BLaER1 treated with 17β-estradiol and CSF1 and Interleukin-3, amounts not matched to agents 10 nM and 100 nM (cell line): ENCODE measurements at regions not wholly inside any gene's neighbourhood (a gene's known extent, or its start where the extent isn't known, plus 50 kb on each side); places are given as distances from the start of the nearest gene placed in this dataset.

ENCODE experiments used
- H3K27ac ChIP-seq, 11 experiments: shearing (Covaris generic); formaldehyde crosslinking; 2 replicates each; pipeline ENCODE4 v1.8.1; 2022
- H3K27me3 ChIP-seq, 11 experiments: shearing (Covaris generic); formaldehyde crosslinking; 2 replicates each; pipeline ENCODE4 v1.8.1; 2022
- H3K36me3 ChIP-seq, 11 experiments: shearing (Covaris generic); formaldehyde crosslinking; 2 replicates each; pipeline ENCODE4 v1.8.1; 2022
- H3K4me1 ChIP-seq, 10 experiments: shearing (Covaris generic); formaldehyde crosslinking; 2 replicates each; pipeline ENCODE4 v1.8.1; 2022
- H3K4me2 ChIP-seq, 11 experiments: shearing (Covaris generic); formaldehyde crosslinking; 2 replicates each; pipeline ENCODE4 v1.8.1; 2022
- H3K4me3 ChIP-seq, 10 experiments: shearing (Covaris generic); formaldehyde crosslinking; 2 replicates each; pipeline ENCODE4 v1.8.1; 2022
- H3K9ac ChIP-seq, 11 experiments: shearing (Covaris generic); formaldehyde crosslinking; 2 replicates each; pipeline ENCODE4 v1.8.1; 2022
- H3K9me3 ChIP-seq, 11 experiments: shearing (Covaris generic); formaldehyde crosslinking; replicated peaks in 1 of 11; 2 replicates each; pipeline ENCODE4 v1.8.1; 2022
- H4K20me1 ChIP-seq, 11 experiments: shearing (Covaris generic); formaldehyde crosslinking; 2 replicates each; pipeline ENCODE4 v1.8.1; 2022
- Cebpa-rat ChIP-seq, 11 experiments: shearing (Covaris generic); IDR thresholded peaks; 2 replicates each; pipeline ENCODE4 v1.8.1; 2022

DNA sequence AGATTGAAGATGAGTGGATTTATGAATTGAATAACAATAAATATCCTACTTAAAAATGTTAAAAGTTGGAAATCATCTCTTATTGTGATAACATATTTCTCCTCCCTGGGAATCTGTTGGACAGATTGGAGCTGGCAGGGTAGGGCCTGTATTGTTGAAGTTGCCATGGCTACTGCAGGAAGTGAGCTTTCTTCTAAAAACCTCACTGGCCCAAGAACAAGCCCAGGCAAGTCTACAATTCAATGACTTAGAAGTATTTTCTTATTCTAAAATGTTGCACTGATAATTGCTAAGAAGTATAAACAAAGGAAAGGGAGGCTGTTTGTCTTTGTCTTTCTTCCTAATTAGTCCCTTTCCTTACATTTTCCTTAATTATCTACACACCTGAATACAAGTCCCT, 112.1 kb downstream of the DLEU7 start:
- peaks cover 22 to 31% (median 26%) of the 10 kb centered on the region in 11 experiments for H3K9me3 ChIP-seq
- peaks cover 5 to 21% (median 14%) of the 10 kb centered on the region in 10 experiments; a peak in 19 of 20 replicates for H3K4me1 ChIP-seq
- TF ChIP-seq Cebpa-rat (IDR thresholded peaks at IDR 0.05): no peak
- H3K4me3 ChIP-seq: no peak overlapping the region
- 0 out of 22 replicates have a peak, but pooled peaks cover 0 to 6% (median 0%) of the 10 kb centered on the region in 11 experiments for H3K36me3 ChIP-seq
- no peaks in the 10 kb centered on the region for H4K20me1 ChIP-seq
- no peak overlapping the region for H3K9ac ChIP-seq
- no peaks in the 10 kb centered on the region for H3K27me3 ChIP-seq
- peak overlapping the region in 5 of 11 experiments; percentile 6 to 40 (median 20); a peak in 5 of 22 replicates for H3K27ac ChIP-seq
- peak overlapping the region in 2 of 11 experiments; percentile 0 to 25; a peak in 2 of 22 replicates for H3K4me2 ChIP-seq

DNA sequence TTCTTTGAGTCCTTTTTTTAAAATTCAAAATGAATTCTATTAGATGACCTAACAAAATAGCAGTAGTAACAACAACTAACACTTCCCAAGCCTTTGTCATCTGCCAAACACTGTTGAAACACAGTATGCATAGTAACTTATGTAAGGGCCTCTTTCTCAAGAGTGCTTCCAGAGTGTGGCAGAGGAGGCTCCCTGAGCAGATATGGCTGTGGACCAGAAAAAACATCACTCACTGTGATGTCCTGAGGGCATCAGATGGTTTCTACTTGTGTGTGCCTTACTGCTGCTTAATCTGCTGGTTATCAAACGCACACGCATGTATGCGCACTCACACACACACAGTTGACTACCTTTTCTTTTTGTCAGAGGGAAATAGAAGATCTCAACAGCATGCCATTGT, 110.8 kb downstream of the DLEU7 start:
- Histone ChIP-seq H3K27ac (no peak overlapping the region), H3K9ac (no peak overlapping the region), H3K36me3 (0 out of 22 replicates have a peak, but pooled peaks cover 0 to 6% (median 0%) of the 10 kb centered on the region in 11 experiments), H3K4me1 (peaks cover 0 to 8% (median 3%) of the 10 kb centered on the region in 10 experiments; a peak in 9 of 20 replicates), H4K20me1 (no peaks in the 10 kb centered on the region), H3K27me3 (no peaks in the 10 kb centered on the region), H3K4me2 (no peak overlapping the region), H3K4me3 (no peak overlapping the region), H3K9me3 (peaks cover 22 to 31% (median 26%) of the 10 kb centered on the region in 11 experiments)
- TF ChIP-seq Cebpa-rat (IDR thresholded peaks at IDR 0.05): no peak

DNA sequence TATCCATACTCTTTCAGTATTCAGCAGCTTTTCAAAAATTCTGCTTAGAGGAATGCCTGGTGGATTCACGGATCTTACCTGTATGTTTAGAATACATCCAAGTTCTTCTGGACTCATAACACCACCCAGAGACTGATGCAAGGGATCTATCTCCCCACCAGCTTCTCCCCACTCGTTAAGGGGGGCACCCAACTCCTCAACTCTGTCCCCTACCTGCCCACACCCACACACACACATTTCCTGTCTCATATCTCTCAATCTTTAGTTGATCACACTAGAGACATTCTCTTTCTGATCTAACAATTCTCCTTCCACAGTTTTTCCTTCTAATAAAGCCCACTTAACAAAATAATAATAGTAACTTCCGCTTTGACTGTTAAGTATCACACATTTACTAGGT, 110.1 kb downstream of the DLEU7 start:
- Histone ChIP-seq H4K20me1 (no peaks in the 10 kb centered on the region), H3K4me1 (peaks cover 0 to 8% (median 0%) of the 10 kb centered on the region in 10 experiments; a peak in 3 of 20 replicates), H3K27ac (no peak overlapping the region), H3K4me2 (no peak overlapping the region), H3K9ac (no peak overlapping the region), H3K27me3 (no peaks in the 10 kb centered on the region), H3K4me3 (no peak overlapping the region), H3K9me3 (peaks cover 22 to 31% (median 26%) of the 10 kb centered on the region in 11 experiments), H3K36me3 (0 out of 22 replicates have a peak, but pooled peaks cover 0 to 6% (median 0%) of the 10 kb centered on the region in 11 experiments)
- TF ChIP-seq Cebpa-rat (IDR thresholded peaks at IDR 0.05): no peak

DNA sequence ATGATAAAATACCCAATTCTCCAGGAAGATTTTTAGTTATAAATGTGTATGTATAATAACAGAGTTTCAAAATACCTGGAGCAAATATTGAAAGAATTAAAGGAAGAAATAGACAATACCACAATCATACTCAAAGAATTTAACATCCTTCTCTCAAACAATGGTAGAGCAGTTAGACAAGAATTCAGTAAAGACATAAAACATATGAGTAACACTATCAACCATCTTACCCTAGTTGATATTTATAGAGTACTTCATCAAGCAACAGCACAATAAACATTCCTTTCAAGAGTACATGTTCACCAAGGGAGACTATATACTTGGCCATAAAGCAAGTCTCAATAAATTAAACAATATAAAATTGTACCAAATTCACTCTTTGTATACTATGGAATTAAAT, 108.4 kb downstream of the DLEU7 start:
- H4K20me1 ChIP-seq: no peaks in the 10 kb centered on the region
- H3K4me1 ChIP-seq: peaks cover 0 to 8% (median 0%) of the 10 kb centered on the region in 10 experiments; a peak in 3 of 20 replicates
- no peak overlapping the region for H3K27ac ChIP-seq
- H3K9ac ChIP-seq: no peak overlapping the region
- H3K4me3 ChIP-seq: no peak overlapping the region
- 0 out of 22 replicates have a peak, but pooled peaks cover 0 to 6% (median 0%) of the 10 kb centered on the region in 11 experiments for H3K36me3 ChIP-seq
- TF ChIP-seq Cebpa-rat (IDR thresholded peaks at IDR 0.05): no peak
- no peaks in the 10 kb centered on the region for H3K27me3 ChIP-seq
- H3K4me2 ChIP-seq: no peak overlapping the region
- peaks cover 12 to 15% (median 14%) of the 10 kb centered on the region in 11 experiments for H3K9me3 ChIP-seq

DNA sequence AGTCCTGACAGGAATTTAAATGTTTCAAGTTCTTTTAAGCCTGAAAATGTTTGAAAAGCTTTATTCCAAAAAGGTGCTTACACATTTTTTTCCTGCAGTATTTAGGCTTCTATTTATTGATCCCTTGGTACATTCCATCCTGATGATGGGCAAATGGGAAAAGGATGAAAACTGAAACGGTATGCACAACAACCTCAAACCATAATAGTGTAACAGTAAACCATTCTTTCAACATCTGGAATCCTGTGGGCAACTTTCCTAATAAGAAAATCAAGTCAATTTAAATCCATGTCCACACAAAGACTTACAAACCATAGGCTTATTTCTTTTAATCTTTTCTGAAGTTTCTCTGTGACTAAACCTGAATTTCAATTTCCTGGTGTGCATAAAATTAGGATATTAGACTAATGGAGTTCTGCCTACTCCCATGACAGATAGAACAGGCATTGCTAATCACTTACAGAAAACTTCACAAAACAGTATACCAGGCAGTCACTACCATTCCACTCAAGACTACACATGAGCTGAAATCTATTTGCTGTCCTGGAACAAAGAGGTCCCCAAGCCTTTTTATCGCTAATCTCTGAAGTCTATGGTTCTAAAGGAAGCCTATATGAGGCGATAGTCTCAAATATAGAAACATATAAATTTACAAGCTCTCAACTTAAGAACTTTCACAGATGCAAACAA, 103.3 kb downstream of the DLEU7 start:
- H3K4me3 ChIP-seq: no peak overlapping the region
- no peak overlapping the region for H3K27ac ChIP-seq
- peaks cover 8 to 12% (median 9%) of the 10 kb centered on the region in 11 experiments; a peak in 17 of 22 replicates for H3K9me3 ChIP-seq
- TF ChIP-seq Cebpa-rat (IDR thresholded peaks at IDR 0.05): no peak
- H3K27me3 ChIP-seq: no peaks in the 10 kb centered on the region
- H3K36me3 ChIP-seq: no peaks in the 10 kb centered on the region
- peaks cover 0 to 4% (median 0%) of the 10 kb centered on the region in 10 experiments; a peak in 1 of 20 replicates for H3K4me1 ChIP-seq
- H3K9ac ChIP-seq: no peak overlapping the region
- no peak overlapping the region for H3K4me2 ChIP-seq
- no peaks in the 10 kb centered on the region for H4K20me1 ChIP-seq

DNA sequence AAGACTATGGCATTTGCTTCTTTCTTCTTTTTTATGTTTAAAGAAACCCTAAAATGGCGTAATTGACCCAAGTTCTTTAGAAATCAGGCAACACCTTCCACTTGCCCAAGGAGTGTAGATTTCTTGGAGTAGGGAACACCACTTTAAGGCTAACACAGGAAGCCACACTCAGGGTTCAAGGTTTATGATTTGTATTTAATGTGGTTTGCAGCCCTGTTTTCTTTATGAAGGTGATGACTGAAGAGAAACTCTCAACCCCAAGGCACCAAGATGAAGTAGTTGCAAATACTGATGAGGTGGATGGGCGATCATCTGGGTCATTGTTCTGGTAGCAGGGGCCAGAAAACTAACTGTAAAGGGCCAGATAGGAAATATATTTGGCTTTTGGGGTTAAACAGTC, 101.1 kb downstream of the DLEU7 start:
- Histone ChIP-seq H4K20me1 (no peaks in the 10 kb centered on the region), H3K9ac (no peak overlapping the region), H3K4me3 (no peak overlapping the region), H3K4me1 (peaks cover 0 to 4% (median 0%) of the 10 kb centered on the region in 10 experiments; a peak in 1 of 20 replicates), H3K27me3 (no peaks in the 10 kb centered on the region), H3K9me3 (peaks cover 8 to 12% (median 9%) of the 10 kb centered on the region in 11 experiments; a peak in 17 of 22 replicates), H3K27ac (no peak overlapping the region), H3K4me2 (0 out of 22 replicates have a peak overlapping the region, but pooled peaks of 3 of the 11 experiments have one; percentile 12 to 17 (median 12)), H3K36me3 (no peaks in the 10 kb centered on the region)
- no peak for TF ChIP-seq Cebpa-rat (IDR thresholded peaks at IDR 0.05)

DNA sequence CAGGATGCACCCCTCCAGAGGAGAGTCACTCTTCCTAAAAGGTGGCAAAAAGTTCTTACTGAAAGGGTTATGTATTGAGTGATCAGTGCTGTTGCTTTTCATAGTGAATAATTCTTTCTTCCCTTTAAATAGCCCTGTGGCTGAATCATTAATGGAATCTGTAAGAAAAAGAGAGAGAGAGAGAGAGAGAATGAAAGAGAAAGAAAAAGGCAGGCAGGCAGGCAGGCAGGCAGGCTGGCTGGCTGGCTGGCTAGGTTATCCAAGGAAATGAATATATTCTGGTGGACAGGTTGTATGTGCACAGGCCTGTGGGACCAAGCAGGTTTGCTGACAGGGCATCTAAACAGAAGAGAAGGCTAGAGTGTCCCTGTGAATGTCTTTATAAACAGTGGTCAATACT, 100.5 kb downstream of the DLEU7 start:
- Histone ChIP-seq H3K9ac (no peak overlapping the region), H3K36me3 (no peaks in the 10 kb centered on the region), H3K4me3 (no peak overlapping the region), H3K27ac (no peak overlapping the region), H3K4me1 (peaks cover 0 to 4% (median 0%) of the 10 kb centered on the region in 10 experiments; a peak in 1 of 20 replicates), H3K4me2 (0 out of 22 replicates have a peak overlapping the region, but pooled peaks of 1 of the 11 experiments have one; percentile 12), H3K27me3 (no peaks in the 10 kb centered on the region), H3K9me3 (peaks cover 8 to 12% (median 9%) of the 10 kb centered on the region in 11 experiments; a peak in 17 of 22 replicates), H4K20me1 (no peaks in the 10 kb centered on the region)
- TF ChIP-seq Cebpa-rat (IDR thresholded peaks at IDR 0.05): no peak

DNA sequence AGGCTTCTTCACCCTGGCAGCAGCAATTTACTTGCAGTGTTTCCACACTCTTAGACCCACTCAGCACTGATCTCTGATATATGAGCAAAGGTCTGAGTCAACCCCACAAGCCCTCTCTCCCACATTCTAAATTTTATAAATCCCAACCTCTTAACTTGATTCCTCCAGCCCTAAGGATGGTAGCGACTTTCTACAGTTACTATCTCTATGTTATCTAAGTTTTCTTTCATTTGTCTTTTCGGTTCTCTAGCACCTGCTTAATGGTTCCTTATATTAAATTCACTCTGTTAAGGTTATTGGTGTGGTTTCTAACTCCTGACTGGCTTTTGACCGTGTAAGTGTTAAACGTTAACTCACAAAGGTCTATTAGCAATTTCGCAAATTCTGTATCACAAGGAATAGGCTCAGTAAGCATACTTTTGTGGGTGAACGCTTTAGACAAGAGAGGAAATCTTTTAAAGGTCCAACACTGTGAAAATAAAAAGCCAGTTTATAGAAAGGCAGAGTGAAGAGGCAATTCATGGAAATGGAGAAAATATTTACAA, 99.3 kb downstream of the DLEU7 start:
- Histone ChIP-seq H3K4me2 (no peak overlapping the region), H3K9ac (no peak overlapping the region), H3K27ac (no peak overlapping the region), H3K4me3 (no peak overlapping the region), H3K27me3 (no peaks in the 10 kb centered on the region), H3K36me3 (no peaks in the 10 kb centered on the region), H3K9me3 (peaks cover 8 to 12% (median 9%) of the 10 kb centered on the region in 11 experiments; a peak in 17 of 22 replicates), H3K4me1 (peaks cover 0 to 4% (median 0%) of the 10 kb centered on the region in 10 experiments; a peak in 1 of 20 replicates), H4K20me1 (no peaks in the 10 kb centered on the region)
- no peak for TF ChIP-seq Cebpa-rat (IDR thresholded peaks at IDR 0.05)

DNA sequence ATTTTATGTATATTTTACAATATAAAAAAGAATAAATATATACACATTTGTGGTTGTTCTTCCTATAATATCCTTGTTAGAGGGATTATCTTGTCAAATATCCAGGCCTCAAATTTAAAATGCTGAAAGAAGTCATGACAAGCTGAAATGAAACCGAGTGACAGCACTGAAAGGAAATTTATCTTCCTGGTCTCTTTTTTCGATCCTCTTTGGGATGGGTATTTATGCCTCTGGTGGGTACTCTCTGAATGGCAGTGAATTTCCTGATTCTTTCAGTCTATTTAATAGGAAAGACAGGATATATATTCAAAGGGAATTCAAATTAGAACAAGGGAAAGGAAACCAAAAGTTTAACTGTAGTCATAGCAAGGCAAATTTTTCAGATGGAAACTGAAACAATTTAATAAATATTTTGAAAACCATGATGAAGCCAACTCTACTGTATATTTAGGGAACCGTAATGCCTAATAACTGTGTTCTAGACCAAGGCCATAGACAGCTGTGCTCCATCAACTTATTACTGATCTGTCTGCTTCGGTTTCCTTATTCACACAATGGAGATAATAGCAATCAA, 97.9 kb downstream of the DLEU7 start:
- no peak for TF ChIP-seq Cebpa-rat (IDR thresholded peaks at IDR 0.05)
- Histone ChIP-seq H3K27ac (no peak overlapping the region), H3K36me3 (no peaks in the 10 kb centered on the region), H3K9ac (no peak overlapping the region), H3K27me3 (no peaks in the 10 kb centered on the region), H3K4me3 (no peak overlapping the region), H4K20me1 (no peaks in the 10 kb centered on the region), H3K4me1 (peaks cover 0 to 4% (median 0%) of the 10 kb centered on the region in 10 experiments; a peak in 1 of 20 replicates), H3K4me2 (no peak overlapping the region), H3K9me3 (peaks cover 13 to 17% (median 16%) of the 10 kb centered on the region in 11 experiments; a peak in 19 of 22 replicates)
